ENCODE measurements at regions not wholly inside any gene's neighbourhood (a gene's known extent, or its start where the extent isn't known, plus 50 kb on each side); places are given as distances from the start of the nearest gene placed in this dataset.
"Not testable (repeated sequence)": the region's sequence is repeated elsewhere in the genome, so short reads cannot be mapped to it uniquely, and the experiment has no call there.

GRCh38 chr15:30213733-30214132 is 78.9 kb downstream of the GOLGA8T start:
- TF ChIP-seq CTCF (IDR thresholded peaks at IDR 0.05); EZH2 (IDR thresholded peaks at IDR 0.05; ENCODE audit: borderline replicate concordance, insufficient read depth, low read depth, low read length, poor library complexity, severe bottlenecking): not testable (repeated sequence)

Measured in B cell (primary cell).